ENCODE measurements at regions not wholly inside any gene's neighbourhood (a gene's known extent, or its start where the extent isn't known, plus 50 kb on each side); places are given as distances from the start of the nearest gene placed in this dataset.
"Not testable (repeated sequence)": the region's sequence is repeated elsewhere in the genome, so short reads cannot be mapped to it uniquely, and the experiment has no call there.

DNA sequence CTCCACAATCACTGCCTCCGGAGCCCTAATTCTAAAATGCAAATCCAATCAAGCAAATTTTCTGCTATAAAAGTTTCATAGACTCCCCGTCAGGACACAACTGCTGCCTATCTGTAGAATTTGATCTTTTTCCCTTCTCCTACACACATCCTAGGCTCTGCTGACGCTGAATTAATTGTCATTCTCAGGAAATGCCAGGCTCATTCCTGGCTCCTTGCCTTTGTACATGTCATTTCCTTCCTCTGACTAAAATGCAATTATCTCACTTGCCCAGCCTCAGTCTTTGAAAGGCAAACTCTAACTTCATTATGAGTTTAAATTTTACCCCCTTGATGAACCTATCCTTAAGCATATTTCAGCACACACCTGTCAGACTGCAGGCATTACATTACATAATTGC, 844.9 kb upstream of the CRIM1 start:
- DNase-seq: no peak

GRCh38 chr2:35508601-35509000, 847.0 kb upstream of the CRIM1 start:
- DNase-seq: no peak

GRCh38 chr2:35504419-35504818, 851.2 kb upstream of the CRIM1 start:
- no peak for DNase-seq

- DNase-seq: no peak
Observed at GRCh38 chr2:35503738-35504199, 851.8 kb upstream of the CRIM1 start.

- DNase-seq: no peak
Observed at GRCh38 chr2:35503311-35503710, 852.3 kb upstream of the CRIM1 start.

GRCh38 chr2:35501076-35501475, 854.5 kb upstream of the CRIM1 start:
- DNase-seq: no peak

GRCh38 chr2:35496022-35496421, 859.6 kb upstream of the CRIM1 start:
- no peak for DNase-seq

DNA sequence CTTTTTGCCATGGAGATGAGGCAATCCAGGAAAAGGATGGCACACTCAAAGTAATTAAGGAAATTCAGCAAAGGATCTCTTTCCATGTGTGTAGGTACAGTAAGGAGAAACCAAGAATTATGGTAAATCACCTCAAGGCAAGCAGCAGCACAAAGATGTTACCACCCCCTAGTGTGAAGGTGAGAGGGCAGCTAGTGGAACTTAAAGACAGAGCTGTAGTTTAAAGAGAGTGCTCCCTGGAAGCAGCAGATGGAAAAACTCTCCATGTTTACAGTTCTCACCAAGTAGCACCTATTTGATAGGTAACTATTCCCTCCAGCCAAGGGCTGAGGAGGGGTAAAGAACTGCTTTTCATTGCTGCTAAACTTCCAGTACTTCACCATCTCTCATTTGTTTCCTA, 860.4 kb upstream of the CRIM1 start:
- DNase-seq: no peak

- DNase-seq: not testable (repeated sequence)
Observed at GRCh38 chr2:35478121-35478520, 877.5 kb upstream of the CRIM1 start.

- no peak for DNase-seq
Observed at GRCh38 chr2:35468245-35468644, 887.3 kb upstream of the CRIM1 start.

GRCh38 chr2:35463805-35464596, 891.6 kb upstream of the CRIM1 start:
- DNase-seq: no peak

- no peak for DNase-seq
Observed at GRCh38 chr2:35462226-35462998, 893.2 kb upstream of the CRIM1 start.

DNA sequence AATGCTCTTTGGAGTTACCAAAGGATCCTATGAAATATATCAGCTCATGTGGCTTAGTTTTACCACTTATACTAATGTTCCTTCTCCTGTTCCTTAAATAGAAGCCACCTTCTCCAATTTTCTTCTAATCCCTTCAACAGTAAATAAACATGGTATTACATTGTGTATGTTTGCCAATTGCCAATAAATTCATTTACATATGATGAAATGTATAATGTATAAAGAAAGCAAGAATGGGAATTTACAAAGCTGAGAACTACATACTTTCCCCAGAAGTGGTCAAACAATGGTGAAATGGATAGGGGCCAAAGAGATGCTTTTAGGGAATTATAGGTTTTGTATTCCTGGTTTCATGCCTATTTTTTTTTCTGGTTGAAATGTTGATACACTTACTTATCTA, 894.2 kb upstream of the CRIM1 start:
- DNase-seq: no peak

GRCh38 chr2:35454966-35455638, 900.5 kb upstream of the CRIM1 start:
- no peak for DNase-seq

GRCh38 chr2:35447821-35448220, 907.8 kb upstream of the CRIM1 start:
- DNase-seq: no peak

DNA sequence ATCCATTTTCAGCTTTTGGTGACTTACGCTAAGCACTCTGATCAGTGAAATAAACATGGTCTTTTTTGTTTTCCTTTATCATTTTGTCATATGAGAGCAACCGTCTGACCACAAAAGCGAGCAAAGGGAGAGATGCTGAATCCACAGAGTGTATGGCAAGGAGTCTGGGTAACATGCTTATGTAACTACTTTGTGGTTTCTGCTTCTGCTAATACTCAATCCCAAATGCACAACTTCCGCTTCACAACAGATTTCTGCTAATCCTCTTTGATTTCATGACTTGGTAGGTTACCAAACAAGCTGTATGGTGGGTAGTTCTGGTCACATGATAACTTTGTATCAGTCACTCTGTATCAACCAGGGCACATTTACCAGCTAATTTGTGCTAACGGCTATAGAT, 908.4 kb upstream of the CRIM1 start:
- DNase-seq: no peak

DNA sequence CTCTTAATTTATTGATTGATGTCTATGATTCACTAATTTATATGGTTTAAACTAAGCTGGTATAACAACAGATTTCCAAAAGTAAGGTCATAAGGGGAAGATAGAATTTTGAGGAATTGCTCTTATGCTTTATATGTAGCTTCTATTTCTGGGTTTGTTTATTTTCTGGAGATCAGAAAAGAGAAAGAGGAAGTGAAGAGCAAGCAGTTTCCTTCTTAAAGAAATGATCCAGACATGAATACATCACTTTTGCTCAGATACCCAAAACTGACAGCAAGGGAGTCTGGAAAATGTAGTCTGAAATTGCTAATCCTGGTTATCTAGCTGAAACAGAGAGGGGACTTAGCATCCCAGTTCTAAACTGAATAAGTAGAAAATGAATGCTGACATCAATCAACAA, 912.5 kb upstream of the CRIM1 start:
- DNase-seq: no peak

- DNase-seq: not testable (repeated sequence)
Observed at GRCh38 chr2:35441575-35441974, 914.0 kb upstream of the CRIM1 start.

- DNase-seq: not testable (repeated sequence)
Observed at GRCh38 chr2:35440308-35440707, 915.3 kb upstream of the CRIM1 start.

GRCh38 chr2:35436893-35437292, 918.7 kb upstream of the CRIM1 start:
- not testable (repeated sequence) for DNase-seq

DNA sequence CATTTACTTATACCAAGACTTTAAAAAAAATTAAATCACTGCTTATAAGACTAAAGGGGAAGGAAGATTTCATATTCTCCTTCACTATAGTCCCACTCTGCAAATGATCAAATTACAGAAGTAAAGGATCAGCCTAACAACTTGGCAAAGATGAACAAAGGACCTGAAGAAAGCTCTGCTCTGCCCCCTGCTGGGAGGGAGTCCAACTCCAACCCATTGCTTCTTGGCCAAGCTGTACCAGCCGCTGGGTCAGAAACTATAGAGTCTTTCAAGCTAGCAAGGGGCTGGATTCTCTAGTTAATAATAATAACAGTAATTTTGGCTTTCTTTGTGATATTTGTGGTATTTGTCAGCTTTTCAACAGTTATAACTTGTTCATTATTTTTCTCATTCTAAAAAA, 927.0 kb upstream of the CRIM1 start:
- DNase-seq: no peak

DNA sequence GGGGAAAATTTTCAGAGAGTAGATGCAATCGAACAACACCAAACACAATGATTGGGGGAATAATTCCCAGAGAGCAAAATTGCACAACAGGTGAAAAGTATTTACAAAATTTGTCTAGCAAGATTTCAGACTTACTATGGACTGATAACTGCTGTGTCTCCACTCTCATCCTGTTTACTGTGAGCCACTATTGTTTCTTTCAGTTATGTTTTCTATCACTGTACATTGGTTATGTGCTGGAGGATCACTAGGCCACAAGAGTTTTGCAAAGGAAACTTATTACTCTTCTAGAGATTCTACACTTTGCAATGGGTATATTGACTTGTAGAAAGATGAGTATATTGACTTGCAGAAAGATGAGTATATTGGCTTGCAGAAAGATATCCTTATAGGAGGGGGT, 934.1 kb upstream of the CRIM1 start:
- DNase-seq: no peak

DNA sequence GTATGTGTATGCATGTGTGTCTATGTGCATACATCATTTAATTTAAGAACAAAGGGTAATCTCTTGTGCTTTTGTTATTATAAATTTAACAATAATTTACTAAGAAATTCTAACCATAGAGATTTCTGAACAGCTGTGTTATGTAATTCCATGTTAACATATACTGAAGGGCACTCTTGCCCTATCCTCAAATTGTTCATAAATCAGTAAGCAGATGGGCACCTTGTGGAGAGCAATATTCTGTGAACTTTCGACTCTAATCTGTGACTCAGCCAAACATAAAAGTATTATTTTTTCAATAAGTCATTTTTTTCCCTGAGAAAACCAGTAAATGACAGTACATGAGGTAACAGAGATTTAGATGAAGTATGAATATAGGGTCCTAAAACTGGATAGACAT, 938.3 kb upstream of the CRIM1 start:
- no peak for DNase-seq
